Dedifferentiated amniotic fluid mesenchymal stem cell (primary cell): ENCODE measurements at regions not wholly inside any gene's neighbourhood (a gene's known extent, or its start where the extent isn't known, plus 50 kb on each side); places are given as distances from the start of the nearest gene placed in this dataset.

Source experiments
- DNase-seq: peaks from one replicate; pipeline ENCODE4 v3.0.0-alpha.2; 2016; ENCODE audit errors: extremely low spot score

- no peak for DNase-seq
Measured at GRCh38 chr5:82363524-82363923, 85.4 kb upstream of the RPS23 start.

DNA sequence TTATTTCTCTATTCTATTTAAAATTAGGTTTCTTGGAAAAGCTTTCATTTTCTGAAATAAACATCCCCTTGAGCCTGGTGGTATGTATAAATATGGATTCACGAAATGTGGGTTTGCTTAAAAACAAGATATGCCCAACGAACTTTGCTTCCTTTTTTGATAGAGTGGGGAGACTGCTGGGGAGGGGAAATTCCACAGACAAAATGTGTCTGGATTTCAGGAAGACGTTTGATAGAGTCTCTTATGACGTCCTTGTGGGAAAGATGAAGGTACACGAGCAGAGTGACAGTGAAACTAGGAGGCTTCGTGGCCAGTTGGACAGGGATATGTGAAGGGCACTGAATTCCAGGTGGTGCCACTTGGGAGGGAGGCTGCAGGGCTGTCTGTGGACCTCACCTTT, 84.5 kb upstream of the RPS23 start:
- DNase-seq: no peak

DNA sequence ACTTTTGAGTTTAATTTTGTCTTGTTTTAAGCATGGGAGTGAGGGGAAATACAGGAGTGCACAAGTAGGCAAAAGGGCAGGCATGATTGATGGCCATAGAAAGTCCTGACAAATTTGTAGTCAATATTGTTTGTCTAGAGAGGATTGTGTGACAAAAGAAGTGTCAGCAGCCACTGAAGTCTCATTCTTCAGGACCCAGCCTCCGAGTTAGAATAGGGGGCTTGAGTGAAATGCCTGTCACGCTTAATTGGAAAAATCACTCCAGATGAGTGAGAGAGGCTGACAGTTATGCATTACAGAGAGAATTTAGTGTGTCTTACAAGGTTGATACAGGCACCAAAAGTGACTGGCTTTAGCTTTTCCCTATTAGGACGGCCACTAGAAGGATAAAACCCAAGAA, 81.9 kb upstream of the RPS23 start:
- DNase-seq: no peak

GRCh38 chr5:82359272-82359671, 81.1 kb upstream of the RPS23 start:
- no peak for DNase-seq

DNA sequence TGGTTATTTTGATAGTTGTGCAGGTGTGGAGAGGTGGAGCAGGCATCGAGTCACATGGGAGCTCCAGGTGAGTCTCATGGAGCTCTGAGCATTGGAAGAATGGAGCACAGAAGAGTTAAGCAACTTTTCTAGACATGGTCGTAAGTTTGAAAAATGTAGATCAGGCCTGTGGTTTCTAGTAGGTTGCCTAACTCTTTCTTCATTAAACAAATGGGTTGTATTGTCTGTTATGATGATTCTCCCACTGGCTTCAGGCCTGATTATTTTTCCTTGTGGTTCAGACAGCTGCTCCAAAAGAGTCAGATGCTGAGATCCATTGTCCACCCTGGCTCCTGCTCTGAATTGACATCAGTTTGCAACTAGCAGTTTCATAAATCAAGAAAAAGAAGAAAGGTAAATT, 80.3 kb upstream of the RPS23 start:
- no peak for DNase-seq

- DNase-seq: peak; percentile 35
Measured at GRCh38 chr5:82356808-82357671, 78.9 kb upstream of the RPS23 start.

- no peak for DNase-seq
Measured at GRCh38 chr5:82356021-82356420, 77.9 kb upstream of the RPS23 start.

- no peak for DNase-seq
Measured at GRCh38 chr5:82355496-82355895, 77.3 kb upstream of the RPS23 start.

DNA sequence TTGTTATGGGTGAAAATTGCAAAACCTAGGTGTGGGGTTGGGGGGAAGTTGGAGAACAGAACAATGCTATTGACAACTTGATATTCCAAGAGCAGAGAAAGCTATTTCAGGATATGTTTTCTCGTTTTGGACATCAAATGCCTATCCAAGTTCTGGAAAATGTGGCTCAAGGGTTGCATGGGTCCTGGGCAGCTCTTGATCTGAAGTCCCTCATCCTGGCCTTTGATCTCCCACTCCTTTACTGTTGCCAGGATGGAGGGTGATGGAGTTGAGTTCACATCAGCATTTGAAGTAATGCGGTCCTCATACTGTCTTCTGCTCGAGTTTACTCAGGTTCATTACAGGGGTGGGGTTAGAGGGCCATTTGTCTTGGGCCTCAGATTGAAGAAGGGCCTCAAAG, 76.9 kb upstream of the RPS23 start:
- DNase-seq: no peak

- no peak for DNase-seq
Measured at GRCh38 chr5:82354543-82354942, 76.4 kb upstream of the RPS23 start.

DNA sequence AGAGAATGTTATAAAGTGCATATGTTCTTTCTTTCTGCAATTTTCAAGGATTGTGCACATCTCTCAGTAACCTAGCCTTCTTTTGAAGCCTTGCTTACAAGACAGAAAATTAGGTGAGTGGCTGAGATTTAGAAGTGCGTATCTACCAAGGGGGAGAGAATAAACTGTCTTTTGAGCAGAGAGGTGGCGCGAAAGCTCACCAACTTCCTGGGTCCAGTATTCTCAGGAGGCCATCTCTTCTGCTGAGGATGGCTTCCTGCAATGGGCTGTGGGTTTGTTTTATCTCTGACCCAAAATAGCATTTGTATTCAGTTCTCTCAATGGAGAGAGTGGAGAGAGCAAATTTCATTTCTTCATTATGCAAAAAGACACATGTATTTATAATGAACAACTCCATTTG, 75.4 kb upstream of the RPS23 start:
- no peak for DNase-seq

- DNase-seq: no peak
Measured at GRCh38 chr5:82352146-82352791, 74.1 kb upstream of the RPS23 start.

DNA sequence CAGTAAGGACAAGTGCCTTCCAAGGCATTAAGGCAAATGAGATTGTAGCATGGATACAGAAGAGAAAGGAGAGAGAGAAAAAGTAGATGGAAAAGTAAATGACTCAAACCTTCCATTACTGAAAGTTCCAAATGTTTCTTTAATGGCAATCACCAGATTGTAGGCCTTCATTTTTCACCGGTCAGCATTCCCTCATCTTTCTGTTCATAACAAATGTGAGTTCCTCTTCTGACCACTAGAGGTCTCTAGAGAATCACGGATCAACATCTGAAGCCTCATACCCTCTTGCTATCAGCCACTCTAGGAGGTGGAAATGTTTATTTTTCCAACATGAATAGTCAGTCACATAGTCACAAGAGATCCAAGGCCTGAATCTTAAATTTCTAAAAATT, 73.6 kb upstream of the RPS23 start:
- peak; percentile 84 for DNase-seq

DNA sequence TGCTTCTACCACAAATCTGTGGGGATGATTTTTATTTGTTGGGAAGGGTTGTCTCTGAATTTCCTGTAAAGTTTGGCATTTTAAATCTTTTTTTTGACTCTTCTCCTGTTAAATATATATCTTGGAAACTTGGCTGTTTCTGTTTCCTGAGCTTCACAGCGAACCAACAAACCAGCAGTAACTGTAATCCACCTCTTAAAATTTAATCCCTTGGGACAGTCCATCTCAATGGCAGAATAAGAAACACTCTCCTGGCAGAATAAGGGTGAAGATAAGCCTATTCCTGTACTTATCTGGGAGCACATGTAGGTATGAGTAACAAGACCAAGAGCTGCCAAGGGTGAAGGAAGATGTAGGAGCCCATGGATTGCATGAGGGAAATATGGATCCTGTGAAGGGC, 73.1 kb upstream of the RPS23 start:
- DNase-seq: no peak

DNA sequence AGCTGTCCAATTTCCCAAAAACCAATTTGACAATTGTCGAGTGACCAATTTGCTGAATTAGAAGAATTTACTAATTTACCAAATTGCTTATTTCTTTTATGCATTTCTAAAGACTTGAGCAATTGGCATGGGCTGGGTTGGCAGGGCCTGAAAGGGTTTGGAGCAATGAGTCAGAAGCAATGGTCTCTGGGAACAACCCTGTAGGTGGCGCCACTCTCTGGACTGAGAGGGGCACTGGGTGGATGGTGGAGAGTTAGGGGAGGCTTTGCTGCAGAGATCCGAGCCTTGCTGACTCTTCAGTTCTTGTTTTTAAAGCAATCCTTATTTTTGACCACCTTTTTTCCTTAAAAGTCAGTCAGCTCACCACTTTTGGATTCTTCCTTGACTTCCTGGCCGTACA, 71.5 kb upstream of the RPS23 start:
- DNase-seq: no peak

GRCh38 chr5:82348784-82349425, 70.8 kb upstream of the RPS23 start:
- DNase-seq: peak; percentile 38

DNA sequence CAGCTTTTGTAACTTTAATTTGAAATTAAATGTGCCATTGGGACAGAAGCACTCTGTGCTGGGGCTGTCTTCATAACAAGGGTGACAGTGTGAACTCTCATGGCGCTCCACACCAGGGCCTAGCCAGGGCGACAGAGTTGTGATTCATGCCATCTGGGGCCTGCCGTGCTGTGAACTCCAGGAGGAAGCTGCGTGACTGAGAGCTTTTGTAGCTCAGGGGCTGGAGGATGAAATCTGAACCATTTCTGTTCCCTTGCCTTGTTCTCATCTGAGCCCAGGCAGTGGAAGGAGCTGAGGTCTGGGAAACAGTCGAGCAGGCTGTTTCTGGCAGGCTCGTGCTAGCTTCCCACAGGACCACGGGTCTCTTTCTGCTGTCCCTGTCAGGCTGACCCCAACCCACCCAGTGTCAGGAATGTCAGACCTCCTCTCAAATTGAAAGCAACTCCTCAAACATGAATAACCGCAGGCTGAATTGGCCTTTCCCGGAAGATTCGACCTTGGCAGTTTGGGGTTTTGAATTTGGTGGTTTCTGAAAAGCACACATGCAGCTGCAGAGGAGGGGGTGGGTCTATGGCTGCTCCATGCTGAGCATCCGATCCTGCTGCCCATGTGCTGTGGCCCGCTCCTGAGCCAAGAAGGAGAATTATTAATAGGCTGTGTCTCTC, 69.2 kb upstream of the RPS23 start:
- DNase-seq: peak; percentile 90

DNA sequence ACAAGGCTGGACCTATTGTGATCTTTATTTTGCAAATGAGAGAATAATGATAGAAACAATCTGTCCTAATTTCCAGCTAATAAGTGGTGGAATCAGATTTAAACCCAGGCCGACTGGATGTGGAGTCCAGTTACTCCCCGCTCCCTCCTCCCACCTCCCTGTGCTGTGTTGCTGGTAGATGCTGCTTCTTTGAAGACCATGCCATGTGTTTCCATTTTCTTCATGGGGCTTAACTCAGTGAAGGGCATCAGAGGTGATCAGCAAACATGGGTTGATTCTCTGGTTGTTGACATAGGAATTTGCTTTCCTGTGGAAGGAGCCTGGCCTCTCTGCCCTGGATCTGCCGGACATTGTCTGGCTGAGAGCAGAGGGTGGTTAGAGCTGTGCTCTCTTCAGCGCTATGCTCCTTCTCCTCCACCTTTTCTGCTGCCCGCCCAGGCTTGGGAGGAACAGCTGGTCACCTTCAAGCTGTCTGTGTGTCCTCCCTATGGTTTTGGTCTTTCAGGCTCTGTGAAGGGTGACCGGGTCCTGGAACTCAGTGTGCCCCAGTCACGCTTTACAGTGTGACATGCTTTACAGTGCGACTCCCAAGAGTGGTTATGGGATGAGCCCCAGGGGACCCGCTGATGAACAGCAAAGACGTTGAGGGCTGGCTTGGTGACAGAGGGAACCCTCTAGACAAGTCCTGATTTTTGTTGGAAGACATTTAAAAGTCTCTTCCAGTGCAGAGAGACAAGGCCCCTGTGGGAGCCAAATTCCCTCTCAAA, 68.4 kb upstream of the RPS23 start:
- no peak for DNase-seq

GRCh38 chr5:82345108-82345507, 67.0 kb upstream of the RPS23 start:
- DNase-seq: no peak

- DNase-seq: no peak
Measured at GRCh38 chr5:82341325-82341724, 63.2 kb upstream of the RPS23 start.

DNA sequence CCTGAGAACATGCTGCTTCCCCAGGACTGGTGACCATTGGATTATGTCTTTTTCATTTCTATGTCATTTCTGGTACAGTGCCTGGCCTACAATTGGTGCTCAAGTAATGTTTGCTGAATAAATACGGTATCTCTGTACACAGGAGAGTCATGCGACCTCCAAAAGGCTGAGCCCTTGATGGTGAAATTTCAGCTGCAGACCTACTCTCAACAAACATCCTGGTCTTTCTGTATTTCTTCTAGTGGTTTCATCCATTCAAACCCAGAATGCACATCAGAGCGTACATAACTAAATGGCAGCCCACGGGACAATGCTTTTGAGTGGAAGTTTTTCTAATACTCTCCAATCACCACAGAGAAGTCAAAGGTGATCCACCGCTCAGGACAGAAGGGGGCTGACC, 62.6 kb upstream of the RPS23 start:
- DNase-seq: no peak

DNA sequence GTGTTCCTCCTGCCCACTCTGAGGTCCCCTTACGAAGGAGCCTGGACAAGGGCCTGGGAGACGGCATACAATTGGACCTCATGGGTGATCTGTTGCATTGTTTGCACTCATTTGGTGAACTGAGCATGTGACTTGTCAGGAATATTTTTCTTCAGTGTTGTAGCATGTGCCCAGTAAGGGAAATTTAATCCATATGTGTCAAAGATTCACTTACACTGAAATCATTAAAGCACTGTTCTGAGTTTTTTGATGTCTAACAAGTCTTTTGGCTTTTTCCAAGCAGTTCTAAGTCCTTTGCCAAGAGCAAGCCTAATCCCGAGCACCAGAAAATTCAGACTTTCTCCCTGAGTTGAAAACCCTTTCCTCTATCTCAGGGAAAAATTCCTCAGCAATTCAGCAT, 61.6 kb upstream of the RPS23 start:
- DNase-seq: no peak
